NCI-H2196 (cell line): ENCODE measurements at regions not wholly inside any gene's neighbourhood (a gene's known extent, or its start where the extent isn't known, plus 50 kb on each side); places are given as distances from the start of the nearest gene placed in this dataset.

Experiments used
- DNase-seq: peaks from one replicate; lab custom pipeline; 2025; ENCODE audit not compliant: unreplicated experiment; lab: John Stamatoyannopoulos, UW

- DNase-seq: no peak
Observed at GRCh38 chr13:34515201-34515600, 426.9 kb upstream of the NBEA start.

GRCh38 chr13:34521171-34521570 lies 420.9 kb upstream of the NBEA start:
- no peak for DNase-seq

- no peak for DNase-seq
Observed at GRCh38 chr13:34522808-34523207, 419.3 kb upstream of the NBEA start.

GRCh38 chr13:34523406-34523805 lies 418.7 kb upstream of the NBEA start:
- no peak for DNase-seq

- DNase-seq: no peak
Observed at GRCh38 chr13:34533941-34534340, 408.1 kb upstream of the NBEA start.

- DNase-seq: no peak
Observed at GRCh38 chr13:34542321-34542720, 399.7 kb upstream of the NBEA start.

- no peak for DNase-seq
Observed at GRCh38 chr13:34543836-34544235, 398.2 kb upstream of the NBEA start.

GRCh38 chr13:34545461-34545860 lies 396.6 kb upstream of the NBEA start:
- no peak for DNase-seq

- DNase-seq: no peak
Observed at GRCh38 chr13:34546344-34547250, 395.5 kb upstream of the NBEA start.

GRCh38 chr13:34547929-34548328 lies 394.1 kb upstream of the NBEA start:
- no peak for DNase-seq

GRCh38 chr13:34553376-34553775 lies 388.7 kb upstream of the NBEA start:
- no peak for DNase-seq

- DNase-seq: no peak
Observed at GRCh38 chr13:34555988-34556387, 386.1 kb upstream of the NBEA start.

GRCh38 chr13:34561033-34561432 lies 381.0 kb upstream of the NBEA start:
- DNase-seq: no peak

- DNase-seq: no peak
Observed at GRCh38 chr13:34567597-34567996, 374.5 kb upstream of the NBEA start.

GRCh38 chr13:34570698-34571353 lies 371.2 kb upstream of the NBEA start:
- DNase-seq: no peak

- DNase-seq: no peak
Observed at GRCh38 chr13:34571716-34572115, 370.4 kb upstream of the NBEA start.

GRCh38 chr13:34577051-34577450 lies 365.0 kb upstream of the NBEA start:
- no peak for DNase-seq

GRCh38 chr13:34578471-34578870 lies 363.6 kb upstream of the NBEA start:
- DNase-seq: no peak

GRCh38 chr13:34578917-34579316 lies 363.2 kb upstream of the NBEA start:
- no peak for DNase-seq

GRCh38 chr13:34583181-34583580 lies 358.9 kb upstream of the NBEA start:
- DNase-seq: no peak

- DNase-seq: no peak
Observed at GRCh38 chr13:34587576-34587975, 354.5 kb upstream of the NBEA start.

GRCh38 chr13:34588362-34588761 lies 353.7 kb upstream of the NBEA start:
- no peak for DNase-seq
